Vagina (tissue), 2 donors: ENCODE measurements at regions not wholly inside any gene's neighbourhood (a gene's known extent, or its start where the extent isn't known, plus 50 kb on each side); places are given as distances from the start of the nearest gene placed in this dataset.

Experiments used
- DNase-seq, 2 donors: peaks; one replicate each; pipeline ENCODE4 v3.0.0-alpha.2; 2017; ENCODE audit errors: extremely low spot score in 2 of 2
- H3K27ac ChIP-seq: fragments of 200-600 bp; sonication (generic); one replicate; pipeline ENCODE4 v1.5.1; 2019
- H3K27me3 ChIP-seq: fragments of 200-600 bp; sonication (generic); one replicate; pipeline ENCODE4 v1.5.1; 2019
- H3K36me3 ChIP-seq, 2 donors: fragments of 200-600 bp; sonication (generic); one replicate each; pipeline ENCODE4 v1.5.1; 2017 to 2019
- H3K4me1 ChIP-seq: fragments of 200-600 bp; sonication (generic); one replicate; pipeline ENCODE4 v1.5.1; 2019
- H3K4me3 ChIP-seq, 2 donors: fragments of 200-600 bp; sonication (generic); 1 replicate in 1 of 2; 2 replicates in 1 of 2; pipeline ENCODE4 v1.5.1; 2016 to 2019
- H3K9me3 ChIP-seq: fragments of 200-600 bp; sonication (generic); one replicate; pipeline ENCODE4 v1.5.1; 2019
- POLR2A ChIP-seq, 2 donors: fragments of 450-650 bp; IDR thresholded peaks; one replicate each; pipeline ENCODE4 v1.6.1; 2017; ENCODE audit warnings: antibody characterized with exemption in 2 of 2, mild to moderate bottlenecking in 2 of 2, moderate library complexity in 2 of 2
- POLR2AphosphoS5 ChIP-seq, 2 donors: sonication (generic); formaldehyde crosslinking; IDR thresholded peaks; one replicate each; pipeline ENCODE4 v1.9.0; 2017; ENCODE audit warnings: antibody characterized with exemption in 2 of 2, mild to moderate bottlenecking in 2 of 2, low read depth in 1 of 2; ENCODE audit not compliant: insufficient read depth in 1 of 2
- intact Hi-C: fragments of 100-400 bp; cut with DNase I; formaldehyde crosslinking; loops from one replicate; pipeline ENCODE4 v1.15.1; 2023
- TF ChIP-seq, protein P1 (sequence below), 3 experiments: fragments of 450-650 bp in 2 of 3; fragments of 200-600 bp in 1 of 3; sonication (generic) in 1 of 3; IDR thresholded peaks; one replicate each; pipeline ENCODE4 v1.5.1; 2017 to 2019; ENCODE audit warnings: antibody characterized with exemption in 3 of 3, mild to moderate bottlenecking in 2 of 3, moderate library complexity in 2 of 3

DNA sequence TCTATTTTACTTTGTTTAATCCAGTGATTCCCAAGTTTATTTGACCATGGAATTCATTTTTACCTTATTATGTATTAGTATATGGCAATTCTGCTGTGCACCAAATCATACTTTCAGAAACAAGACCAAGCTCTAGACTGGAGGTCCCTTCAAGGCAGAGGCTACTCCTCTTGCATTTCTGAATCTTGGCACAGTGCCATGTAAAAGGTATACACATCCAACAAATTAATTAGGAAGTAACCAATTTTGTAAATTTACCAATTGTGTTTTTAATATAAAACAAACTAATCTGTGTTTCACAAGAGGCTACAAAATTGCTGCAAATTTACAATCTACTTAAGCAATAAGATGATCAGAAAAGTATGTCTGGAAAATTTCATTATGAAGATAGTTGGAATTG lies 712.2 kb upstream of the HS3ST1 start:
- Histone ChIP-seq H3K27me3 (no peaks in the 10 kb centered on the region), H3K4me1 (no peaks in the 10 kb centered on the region), H3K4me3 (no peak overlapping the region), H3K27ac (no peak overlapping the region), H3K36me3 (no peaks in the 10 kb centered on the region), H3K9me3 (no peaks in the 10 kb centered on the region)
- TF ChIP-seq POLR2AphosphoS5 (IDR thresholded peaks at IDR 0.05; ENCODE audit: insufficient read depth in 1 of 2, low read depth in 1 of 2) (no peak), POLR2A (IDR thresholded peaks at IDR 0.05) (no peak)
- TF ChIP-seq, protein P1, sequence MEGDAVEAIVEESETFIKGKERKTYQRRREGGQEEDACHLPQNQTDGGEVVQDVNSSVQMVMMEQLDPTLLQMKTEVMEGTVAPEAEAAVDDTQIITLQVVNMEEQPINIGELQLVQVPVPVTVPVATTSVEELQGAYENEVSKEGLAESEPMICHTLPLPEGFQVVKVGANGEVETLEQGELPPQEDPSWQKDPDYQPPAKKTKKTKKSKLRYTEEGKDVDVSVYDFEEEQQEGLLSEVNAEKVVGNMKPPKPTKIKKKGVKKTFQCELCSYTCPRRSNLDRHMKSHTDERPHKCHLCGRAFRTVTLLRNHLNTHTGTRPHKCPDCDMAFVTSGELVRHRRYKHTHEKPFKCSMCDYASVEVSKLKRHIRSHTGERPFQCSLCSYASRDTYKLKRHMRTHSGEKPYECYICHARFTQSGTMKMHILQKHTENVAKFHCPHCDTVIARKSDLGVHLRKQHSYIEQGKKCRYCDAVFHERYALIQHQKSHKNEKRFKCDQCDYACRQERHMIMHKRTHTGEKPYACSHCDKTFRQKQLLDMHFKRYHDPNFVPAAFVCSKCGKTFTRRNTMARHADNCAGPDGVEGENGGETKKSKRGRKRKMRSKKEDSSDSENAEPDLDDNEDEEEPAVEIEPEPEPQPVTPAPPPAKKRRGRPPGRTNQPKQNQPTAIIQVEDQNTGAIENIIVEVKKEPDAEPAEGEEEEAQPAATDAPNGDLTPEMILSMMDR (IDR thresholded peaks at IDR 0.05): no peak
- DNase-seq: no peak
- intact Hi-C loops: no loop called here

DNA sequence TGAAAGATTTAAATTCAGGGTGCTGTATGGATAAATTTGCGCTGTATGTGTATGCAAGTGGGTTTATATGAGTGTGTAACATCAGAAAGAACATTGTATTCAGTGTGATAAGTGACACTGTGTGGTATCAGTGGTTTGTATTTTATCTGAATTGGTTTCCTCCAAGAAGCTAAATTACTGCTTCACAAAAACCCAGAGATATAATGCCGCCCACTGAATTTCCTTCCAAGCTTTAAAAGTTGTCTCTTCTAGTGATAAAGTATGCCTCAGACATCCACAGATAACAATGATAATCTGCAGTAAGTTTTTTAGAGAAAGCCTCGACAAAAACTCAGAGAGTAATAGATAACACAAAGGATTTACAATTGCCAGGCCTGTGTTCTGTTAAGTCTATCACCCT lies 710.6 kb upstream of the HS3ST1 start:
- intact Hi-C loops: no loop called here
- H3K27ac ChIP-seq: no peak overlapping the region
- TF ChIP-seq, protein P1 (IDR thresholded peaks at IDR 0.05): no peak
- TF ChIP-seq POLR2A (IDR thresholded peaks at IDR 0.05) (no peak), POLR2AphosphoS5 (IDR thresholded peaks at IDR 0.05; ENCODE audit: insufficient read depth in 1 of 2, low read depth in 1 of 2) (no peak)
- H3K27me3 ChIP-seq: no peaks in the 10 kb centered on the region
- no peaks in the 10 kb centered on the region for H3K36me3 ChIP-seq
- H3K4me1 ChIP-seq: no peaks in the 10 kb centered on the region
- no peaks in the 10 kb centered on the region for H3K9me3 ChIP-seq
- no peak for DNase-seq
- H3K4me3 ChIP-seq: no peak overlapping the region

DNA sequence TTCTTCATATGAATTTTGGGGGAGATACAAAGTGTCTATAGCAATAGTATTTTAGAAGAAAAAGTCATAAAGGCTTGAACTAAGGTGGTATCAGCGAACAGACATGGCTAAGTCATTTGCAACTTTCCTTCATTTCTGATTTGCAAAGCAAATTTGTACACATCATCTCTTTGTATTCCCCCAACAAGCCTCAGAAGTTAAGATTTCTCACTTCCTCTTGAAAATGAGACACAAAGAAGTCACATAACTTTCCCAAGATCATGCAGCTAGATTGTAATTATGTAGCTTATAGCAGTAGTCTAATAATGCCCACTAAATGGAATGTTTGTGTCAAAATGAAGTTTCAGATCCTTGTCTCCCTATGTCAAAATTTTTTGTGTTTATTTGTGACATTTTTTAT lies 709.8 kb upstream of the HS3ST1 start:
- TF ChIP-seq POLR2AphosphoS5 (IDR thresholded peaks at IDR 0.05; ENCODE audit: insufficient read depth in 1 of 2, low read depth in 1 of 2) (no peak), POLR2A (IDR thresholded peaks at IDR 0.05) (no peak)
- TF ChIP-seq, protein P1 (IDR thresholded peaks at IDR 0.05): no peak
- intact Hi-C loops: no loop called here
- no peaks in the 10 kb centered on the region for H3K36me3 ChIP-seq
- no peaks in the 10 kb centered on the region for H3K27me3 ChIP-seq
- no peak overlapping the region for H3K4me3 ChIP-seq
- no peak for DNase-seq
- no peaks in the 10 kb centered on the region for H3K4me1 ChIP-seq
- no peaks in the 10 kb centered on the region for H3K9me3 ChIP-seq
- no peak overlapping the region for H3K27ac ChIP-seq

DNA sequence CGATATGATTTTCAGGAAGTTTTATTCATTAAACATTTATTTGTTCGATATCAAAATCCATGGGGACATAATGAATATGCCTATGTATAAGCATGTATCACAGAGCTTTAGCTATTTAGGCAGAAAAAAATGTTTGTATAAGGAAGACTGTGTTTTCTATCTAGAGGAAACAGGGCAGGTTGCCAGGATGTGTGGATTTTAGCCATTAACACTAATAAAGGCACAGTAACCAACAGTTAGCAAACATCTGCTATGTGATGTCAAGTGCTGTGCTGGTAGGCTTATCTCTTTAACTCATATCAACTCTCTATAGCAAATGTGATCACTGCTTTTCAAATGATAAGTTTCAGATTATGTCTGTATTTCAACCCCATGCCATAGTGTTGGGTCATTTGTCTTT lies 708.9 kb upstream of the HS3ST1 start:
- Histone ChIP-seq H3K9me3 (no peaks in the 10 kb centered on the region), H3K4me3 (no peak overlapping the region), H3K4me1 (no peaks in the 10 kb centered on the region), H3K27ac (no peak overlapping the region), H3K27me3 (no peaks in the 10 kb centered on the region), H3K36me3 (no peaks in the 10 kb centered on the region)
- intact Hi-C loops: no loop called here
- DNase-seq: no peak
- TF ChIP-seq POLR2A (IDR thresholded peaks at IDR 0.05) (no peak), POLR2AphosphoS5 (IDR thresholded peaks at IDR 0.05; ENCODE audit: insufficient read depth in 1 of 2, low read depth in 1 of 2) (no peak)
- TF ChIP-seq, protein P1 (IDR thresholded peaks at IDR 0.05): no peak

DNA sequence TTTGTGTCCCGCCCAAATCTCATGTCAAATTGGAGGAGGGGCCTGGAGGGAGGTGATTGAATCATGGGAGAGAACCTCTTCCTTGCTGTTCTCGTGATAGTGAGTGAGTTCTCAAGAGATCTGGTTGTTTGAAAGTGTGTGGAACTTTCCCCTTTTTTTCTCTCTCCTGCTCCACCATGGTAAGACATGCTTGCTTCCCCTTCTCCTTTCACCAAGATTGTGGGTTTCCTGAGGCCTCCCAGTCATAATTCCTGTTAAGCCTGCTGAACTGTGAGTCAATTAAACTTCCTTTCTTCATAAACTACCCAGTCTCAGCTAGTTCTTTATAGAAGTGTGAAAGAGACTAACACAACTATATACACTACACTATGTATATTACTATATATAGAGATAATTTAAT lies 697.8 kb upstream of the HS3ST1 start:
- no peaks in the 10 kb centered on the region for H3K36me3 ChIP-seq
- no peak overlapping the region for H3K27ac ChIP-seq
- H3K9me3 ChIP-seq: no peaks in the 10 kb centered on the region
- H3K4me1 ChIP-seq: no peaks in the 10 kb centered on the region
- DNase-seq: no peak
- intact Hi-C loops: no loop called here
- no peak overlapping the region for H3K4me3 ChIP-seq
- no peaks in the 10 kb centered on the region for H3K27me3 ChIP-seq
- TF ChIP-seq POLR2AphosphoS5 (IDR thresholded peaks at IDR 0.05; ENCODE audit: insufficient read depth in 1 of 2, low read depth in 1 of 2): no peak
- TF ChIP-seq, protein P1 (IDR thresholded peaks at IDR 0.05): no peak
- TF ChIP-seq POLR2A (IDR thresholded peaks at IDR 0.05): no peak
